SK-N-MC (cell line): ENCODE measurements at regions not wholly inside any gene's neighbourhood (a gene's known extent, or its start where the extent isn't known, plus 50 kb on each side); places are given as distances from the start of the nearest gene placed in this dataset.

Experiments
- EZH2 ChIP-seq: fragments of 200-600 bp; sonication (generic); IDR thresholded peaks from one replicate; pipeline ENCODE4 v1.6.1; 2017; ENCODE audit warnings: antibody characterized with exemption
- FOXP2 ChIP-seq: optimal IDR thresholded peaks from 2 replicates; pipeline ENCODE3; 2011; ENCODE audit warnings: mild to moderate bottlenecking, moderate library complexity; ENCODE audit not compliant: insufficient read depth; ENCODE audit errors: extremely low read length, control extremely low read depth
- POLR2AphosphoS5 ChIP-seq: IDR thresholded peaks from 2 replicates; pipeline ENCODE4 v1.6.1; 2012; ENCODE audit warnings: mild to moderate bottlenecking, low read depth, low read length, borderline replicate concordance

DNA sequence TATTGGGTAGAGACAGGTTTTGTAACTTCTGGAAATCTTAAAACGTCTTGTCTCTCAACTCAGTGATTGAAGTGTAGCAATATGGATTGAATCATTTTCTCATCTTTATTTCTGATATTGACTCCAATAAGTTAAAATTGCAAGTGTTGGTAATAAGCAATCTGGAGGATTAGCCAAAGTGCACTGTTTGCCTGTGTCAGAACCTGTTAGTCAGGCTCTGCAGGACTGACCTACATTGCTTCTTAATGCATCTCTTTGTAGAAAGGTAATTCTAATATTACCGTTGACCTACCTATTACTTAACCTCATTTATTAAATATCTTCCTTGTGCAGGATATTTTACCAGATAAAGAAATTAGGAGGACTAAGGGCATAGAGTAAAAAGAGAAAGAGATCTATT, 484.0 kb upstream of the CITED2 start:
- TF ChIP-seq EZH2 = no peak
- no peak for TF ChIP-seq POLR2AphosphoS5
- no peak for TF ChIP-seq FOXP2
